A673 (cell line): ENCODE measurements at regions not wholly inside any gene's neighbourhood (a gene's known extent, or its start where the extent isn't known, plus 50 kb on each side); places are given as distances from the start of the nearest gene placed in this dataset.

Experiments used
- BruUV-seq: library from RNA; stranded (reverse); fragments of 400-500 nt; replicated peaks from 2 replicates; lab custom pipeline; 2021; lab: Mats Ljungman, UMichigan
- CTCF ChIA-PET: fragments of 300-600 bp; sonication (Branson Sonifier 250); formaldehyde crosslinking; loops from one replicate; lab custom pipeline; 2022; ENCODE audit warnings: antibody characterized with exemption; lab: Charles Lee
- POLR2A ChIA-PET: fragments of 300-600 bp; sonication (Branson Sonifier 250); formaldehyde crosslinking; loops from one replicate; lab custom pipeline; 2022; ENCODE audit warnings: antibody characterized with exemption; ENCODE audit not compliant: low non-redundant PET; lab: Charles Lee
- DNase-seq: peaks from one replicate; pipeline ENCODE4 v3.0.0-alpha.2; 2015; ENCODE audit warnings: low spot score
- H3K27ac ChIP-seq: fragments of 200-600 bp; sonication (generic); 2 replicates; pipeline ENCODE4 v1.5.1; 2016; ENCODE audit warnings: mixed run types, low read depth, mild to moderate bottlenecking, mixed read lengths, antibody characterized with exemption, low read length; ENCODE audit not compliant: poor library complexity, severe bottlenecking
- H3K27me3 ChIP-seq: fragments of 200-600 bp; sonication (generic); replicated peaks from 2 replicates; pipeline ENCODE4 v1.6.1; 2017; ENCODE audit warnings: mixed run types, low read depth, mild to moderate bottlenecking, mixed read lengths, antibody characterized with exemption, low read length; ENCODE audit not compliant: insufficient read depth, poor library complexity
- H3K36me3 ChIP-seq: fragments of 200-600 bp; sonication (generic); 2 replicates; pipeline ENCODE4 v1.6.1; 2016; ENCODE audit warnings: mixed run types, mild to moderate bottlenecking, mixed read lengths, antibody characterized with exemption, low read length; ENCODE audit not compliant: insufficient read depth, poor library complexity, severe bottlenecking
- H3K4me1 ChIP-seq: fragments of 200-600 bp; sonication (generic); 2 replicates; pipeline ENCODE4 v1.6.1; 2017; ENCODE audit warnings: mixed run types, mild to moderate bottlenecking, mixed read lengths, antibody characterized with exemption, low read length; ENCODE audit not compliant: insufficient read depth, poor library complexity, severe bottlenecking
- H3K4me3 ChIP-seq: fragments of 200-600 bp; sonication (generic); 2 replicates; pipeline ENCODE4 v1.5.1; 2016; ENCODE audit warnings: low read depth, mixed run types, mild to moderate bottlenecking, mixed read lengths, low read length; ENCODE audit not compliant: poor library complexity, severe bottlenecking
- H3K9me3 ChIP-seq: fragments of 200-600 bp; sonication (generic); 2 replicates; pipeline ENCODE4 v1.6.1; 2016; ENCODE audit warnings: mixed run types, low read depth, mild to moderate bottlenecking, mixed read lengths, antibody characterized with exemption, low read length; ENCODE audit not compliant: poor library complexity, severe bottlenecking
- CTCF ChIP-seq: fragments of 300-800, 200-600 bp; sonication (generic); conservative IDR thresholded peaks from 2 replicates; pipeline ENCODE4 v1.5.1; 2017; ENCODE audit warnings: low read depth, mild to moderate bottlenecking, antibody characterized with exemption, low read length, moderate library complexity, mixed read lengths
- EZH2 ChIP-seq: fragments of 200-600 bp; sonication (generic); IDR thresholded peaks from 2 replicates; pipeline ENCODE4 v1.6.1; 2017; ENCODE audit warnings: borderline replicate concordance, low read depth, mild to moderate bottlenecking, mixed read lengths, antibody characterized with exemption, low read length; ENCODE audit not compliant: poor library complexity, severe bottlenecking
- intact Hi-C: fragments of 100-400 bp; cut with micrococcal nuclease; formaldehyde crosslinking; loops from one replicate; pipeline ENCODE4 v1.10.0; 2022; ENCODE audit not compliant: unreplicated experiment

- Histone ChIP-seq H3K27me3 (no peaks in the 10 kb centered on the region), H3K9me3 (no peaks in the 10 kb centered on the region), H3K27ac (no peak overlapping the region), H3K4me1 (no peaks in the 10 kb centered on the region), H3K36me3 (no peaks in the 10 kb centered on the region), H3K4me3 (no peak overlapping the region)
- intact Hi-C loops, result no loop called here
- ChIA-PET CTCF (no interaction called here), POLR2A (no interaction called here)
- no peak for DNase-seq
- BruUV-seq, result no TSS peak
- TF ChIP-seq EZH2, result no peak
- TF ChIP-seq CTCF, result no peak
Observed at GRCh38 chrX:39718981-39719380, 378.8 kb downstream of the BCOR start.

- Histone ChIP-seq H3K4me3 (no peak overlapping the region), H3K36me3 (no peaks in the 10 kb centered on the region), H3K4me1 (peaks cover 5% of the 10 kb centered on the region), H3K27me3 (no peaks in the 10 kb centered on the region), H3K9me3 (no peaks in the 10 kb centered on the region), H3K27ac (no peak overlapping the region)
- CTCF ChIA-PET, result no interaction called here
- TF ChIP-seq CTCF (no peak), EZH2 (no peak)
- POLR2A ChIA-PET, result no interaction called here
- BruUV-seq, result no TSS peak
- intact Hi-C loops, result no loop called here
- DNase-seq, result no peak
Observed at GRCh38 chrX:39720945-39721344, 376.8 kb downstream of the BCOR start.

GRCh38 chrX:39721566-39722279 lies 376.0 kb downstream of the BCOR start:
- ChIA-PET POLR2A (no interaction called here), CTCF (interaction anchor here (0.5 kb wide), 1 partner anchor 544 kb away, joined by 3 read pairs; no protein-coding TSS in a partner anchor)
- DNase-seq, result no peak
- Histone ChIP-seq H3K36me3 (no peaks in the 10 kb centered on the region), H3K27me3 (no peaks in the 10 kb centered on the region), H3K4me1 (peaks cover 13% of the 10 kb centered on the region), H3K4me3 (no peak overlapping the region), H3K27ac (no peak overlapping the region), H3K9me3 (no peaks in the 10 kb centered on the region)
- TF ChIP-seq EZH2, result no peak
- no peak for TF ChIP-seq CTCF
- intact Hi-C loops, result no loop called here
- BruUV-seq, result no TSS peak
